Keratinocyte (primary cell): ENCODE measurements at regions not wholly inside any gene's neighbourhood (a gene's known extent, or its start where the extent isn't known, plus 50 kb on each side); places are given as distances from the start of the nearest gene placed in this dataset.

Experiments
- DNase-seq: peaks from one replicate; pipeline ENCODE4 v3.0.0-alpha.2; 2011; ENCODE audit warnings: low read depth, missing footprints, low spot score
- FAIRE-seq: peaks from 2 replicates; lab custom pipeline; 2011; peaks lifted over from hg19 to GRCh38; lab: Jason Lieb, UNC
- H2AFZ ChIP-seq: 2 replicates; pipeline ENCODE4 v1.6.0; 2012; ENCODE audit warnings: low read length, control low read depth, inconsistent platforms; ENCODE audit not compliant: control insufficient read depth
- H3K27ac ChIP-seq: 2 replicates; pipeline ENCODE4 v1.5.1; 2011; ENCODE audit warnings: low read length; ENCODE audit not compliant: control insufficient read depth, insufficient read depth
- H3K27me3 ChIP-seq: 3 replicates; pipeline ENCODE4 v1.6.0; 2011; ENCODE audit warnings: low read length; ENCODE audit not compliant: control insufficient read depth, insufficient read depth; ENCODE audit errors: extremely low read depth
- H3K36me3 ChIP-seq, 2 experiments: 2 replicates in 1 of 2; 3 replicates in 1 of 2; pipeline ENCODE4 v1.5.1; 2011; ENCODE audit warnings: low read length in 2 of 2, mild to moderate bottlenecking in 1 of 2; ENCODE audit not compliant: control insufficient read depth in 2 of 2, insufficient read depth in 2 of 2; ENCODE audit errors: extremely low read depth in 1 of 2
- H3K4me1 ChIP-seq: 3 replicates; pipeline ENCODE4 v1.5.1; 2011; ENCODE audit warnings: low read length; ENCODE audit not compliant: control insufficient read depth, insufficient read depth; ENCODE audit errors: extremely low read depth
- H3K4me2 ChIP-seq: 3 replicates; pipeline ENCODE4 v1.6.0; 2011; ENCODE audit warnings: low read depth, low read length; ENCODE audit not compliant: control insufficient read depth, insufficient read depth; ENCODE audit errors: extremely low read depth
- H3K4me3 ChIP-seq, 3 experiments: fragments of 200-600 bp in 1 of 3; sonication (generic) in 1 of 3; 2 replicates in 2 of 3; 3 replicates in 1 of 3; pipeline ENCODE4 v1.5.1; 2011 to 2016; ENCODE audit warnings: low read length in 3 of 3, mild to moderate bottlenecking in 3 of 3, control low read depth in 2 of 3, inconsistent platforms in 1 of 3, low read depth in 1 of 3, mixed read lengths in 1 of 3, mixed run types in 1 of 3, moderate library complexity in 1 of 3; ENCODE audit not compliant: control insufficient read depth in 2 of 3, insufficient read depth in 2 of 3; ENCODE audit errors: extremely low read depth in 1 of 3
- H3K79me2 ChIP-seq: 2 replicates; pipeline ENCODE4 v1.6.0; 2012; ENCODE audit warnings: low read length; ENCODE audit not compliant: control insufficient read depth, insufficient read depth
- H3K9ac ChIP-seq: 3 replicates; pipeline ENCODE4 v1.6.0; 2011; ENCODE audit warnings: low read length; ENCODE audit not compliant: control insufficient read depth, insufficient read depth; ENCODE audit errors: extremely low read depth
- H3K9me1 ChIP-seq: 3 replicates; pipeline ENCODE4 v1.6.0; 2011; ENCODE audit warnings: low read length; ENCODE audit not compliant: control insufficient read depth, insufficient read depth; ENCODE audit errors: extremely low read depth
- H3K9me3 ChIP-seq: 2 replicates; pipeline ENCODE4 v1.5.1; 2012; ENCODE audit warnings: low read depth, low read length; ENCODE audit not compliant: control insufficient read depth
- H4K20me1 ChIP-seq: 3 replicates; pipeline ENCODE4 v1.6.0; 2011; ENCODE audit warnings: low read length; ENCODE audit not compliant: control insufficient read depth, insufficient read depth; ENCODE audit errors: extremely low read depth
- EZH2 ChIP-seq: IDR thresholded peaks from one replicate; pipeline ENCODE4 v1.6.1; 2012; ENCODE audit warnings: inconsistent platforms, mild to moderate bottlenecking, low read length, moderate library complexity
- dilution Hi-C: fragments of 300-500 bp; cut with MboI; formaldehyde crosslinking; loops from one replicate; pipeline ENCODE4 v1.7.0; 2020; ENCODE audit warnings: low sequenced_read_pairs; ENCODE audit not compliant: extremely low pct_ligation_motif_present
- TF ChIP-seq, protein P1 (sequence below), 3 experiments: IDR thresholded peaks in 1 of 3; conservative IDR thresholded peaks in 1 of 3; optimal IDR thresholded peaks in 1 of 3; 2 replicates in 2 of 3; 3 replicates in 1 of 3; pipeline versions ENCODE3 to v1.5.1; 2011; ENCODE audit warnings: low read length in 3 of 3, mild to moderate bottlenecking in 3 of 3, moderate library complexity in 2 of 3, control low read depth in 1 of 3, inconsistent platforms in 1 of 3; ENCODE audit not compliant: insufficient read depth in 2 of 3; ENCODE audit errors: extremely low read depth in 1 of 3

DNA sequence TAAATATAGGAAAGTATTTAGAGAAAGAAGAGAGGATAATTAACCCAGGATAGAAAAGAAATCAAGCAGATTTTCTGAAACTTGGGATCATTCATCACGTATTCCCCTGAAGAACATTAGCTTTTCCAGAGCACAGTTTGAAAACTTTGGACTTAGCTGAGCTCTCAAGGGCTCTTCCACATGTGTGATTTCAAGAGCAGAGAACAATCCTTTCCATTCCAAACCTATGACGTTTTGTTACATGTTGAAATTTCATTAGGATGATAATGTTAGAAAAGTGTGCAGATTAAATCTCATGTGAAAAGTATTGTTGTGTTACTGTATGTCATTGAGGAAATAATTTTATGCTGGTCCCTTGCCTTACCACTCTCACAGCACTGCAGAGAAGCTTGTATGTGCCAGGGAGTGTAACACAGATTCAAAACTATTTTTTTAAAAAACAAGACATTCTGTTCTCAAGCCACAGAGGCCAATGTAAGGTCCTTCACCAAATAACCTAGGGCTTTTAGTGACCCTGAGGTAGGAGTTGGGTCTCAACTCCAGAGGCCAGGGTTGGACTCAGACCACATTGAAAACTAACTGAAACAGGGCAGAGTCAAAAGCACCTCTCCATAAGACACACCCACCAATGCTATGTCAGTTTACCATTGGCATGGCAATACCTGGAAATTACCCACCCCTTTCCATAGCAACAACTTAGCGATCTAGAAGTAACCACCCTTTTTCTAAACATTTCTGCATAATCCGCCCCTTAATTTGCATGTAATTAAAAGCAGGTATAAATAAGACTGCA, 141.3 kb downstream of the ANXA5 start:
- dilution Hi-C loops = no loop called here
- Histone ChIP-seq H3K9ac (no peak overlapping the region), H2AFZ (no peak overlapping the region), H3K9me3 (no peaks in the 10 kb centered on the region), H3K27me3 (no peaks in the 10 kb centered on the region), H4K20me1 (no peaks in the 10 kb centered on the region), H3K27ac (no peak overlapping the region), H3K4me3 (no peak overlapping the region), H3K4me2 (no peak overlapping the region), H3K36me3 (no peaks in the 10 kb centered on the region), H3K9me1 (no peaks in the 10 kb centered on the region), H3K79me2 (no peaks in the 10 kb centered on the region), H3K4me1 (no peaks in the 10 kb centered on the region)
- TF ChIP-seq, protein P1, sequence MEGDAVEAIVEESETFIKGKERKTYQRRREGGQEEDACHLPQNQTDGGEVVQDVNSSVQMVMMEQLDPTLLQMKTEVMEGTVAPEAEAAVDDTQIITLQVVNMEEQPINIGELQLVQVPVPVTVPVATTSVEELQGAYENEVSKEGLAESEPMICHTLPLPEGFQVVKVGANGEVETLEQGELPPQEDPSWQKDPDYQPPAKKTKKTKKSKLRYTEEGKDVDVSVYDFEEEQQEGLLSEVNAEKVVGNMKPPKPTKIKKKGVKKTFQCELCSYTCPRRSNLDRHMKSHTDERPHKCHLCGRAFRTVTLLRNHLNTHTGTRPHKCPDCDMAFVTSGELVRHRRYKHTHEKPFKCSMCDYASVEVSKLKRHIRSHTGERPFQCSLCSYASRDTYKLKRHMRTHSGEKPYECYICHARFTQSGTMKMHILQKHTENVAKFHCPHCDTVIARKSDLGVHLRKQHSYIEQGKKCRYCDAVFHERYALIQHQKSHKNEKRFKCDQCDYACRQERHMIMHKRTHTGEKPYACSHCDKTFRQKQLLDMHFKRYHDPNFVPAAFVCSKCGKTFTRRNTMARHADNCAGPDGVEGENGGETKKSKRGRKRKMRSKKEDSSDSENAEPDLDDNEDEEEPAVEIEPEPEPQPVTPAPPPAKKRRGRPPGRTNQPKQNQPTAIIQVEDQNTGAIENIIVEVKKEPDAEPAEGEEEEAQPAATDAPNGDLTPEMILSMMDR (optimal IDR thresholded peaks at IDR 0.05 in 1 of 3, IDR thresholded peaks at IDR 0.05 in 1 of 3, conservative IDR thresholded peaks at IDR 0.05 in 1 of 3; ENCODE audit: extremely low read depth in 1 of 3, insufficient read depth in 2 of 3, low read length in 3 of 3) = no peak
- TF ChIP-seq EZH2 = no peak
- FAIRE-seq (no peak), DNase-seq (no peak)

DNA sequence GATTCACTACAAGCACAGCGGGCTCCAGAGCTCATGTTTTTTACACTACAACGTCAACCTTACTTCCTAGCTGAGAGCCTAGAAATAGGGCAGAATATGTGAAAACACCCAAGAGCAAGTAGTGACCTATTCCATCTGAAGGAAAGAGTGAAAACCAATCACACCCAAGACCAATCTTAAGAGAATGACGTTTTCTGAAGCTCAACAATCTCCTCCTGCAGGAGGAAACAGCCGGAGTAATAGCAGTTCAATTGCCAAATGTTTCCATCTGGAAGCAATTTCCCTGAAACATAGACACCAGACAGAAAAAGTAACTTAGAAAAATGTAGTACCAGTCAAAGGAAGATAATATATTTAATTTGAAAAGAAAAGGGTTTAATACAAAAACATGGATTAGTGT, 142.4 kb downstream of the ANXA5 start:
- no peak for FAIRE-seq
- H3K79me2 ChIP-seq = no peaks in the 10 kb centered on the region
- no peak overlapping the region for H3K9ac ChIP-seq
- H3K36me3 ChIP-seq = no peaks in the 10 kb centered on the region
- no peaks in the 10 kb centered on the region for H3K9me1 ChIP-seq
- dilution Hi-C loops = no loop called here
- TF ChIP-seq, protein P1 (optimal IDR thresholded peaks at IDR 0.05 in 1 of 3, IDR thresholded peaks at IDR 0.05 in 1 of 3, conservative IDR thresholded peaks at IDR 0.05 in 1 of 3; ENCODE audit: extremely low read depth in 1 of 3, insufficient read depth in 2 of 3, low read length in 3 of 3) = no peak
- TF ChIP-seq EZH2 = no peak
- no peaks in the 10 kb centered on the region for H3K9me3 ChIP-seq
- H4K20me1 ChIP-seq = no peaks in the 10 kb centered on the region
- H3K4me2 ChIP-seq = no peak overlapping the region
- H3K4me3 ChIP-seq = no peak overlapping the region
- no peak for DNase-seq
- H2AFZ ChIP-seq = no peak overlapping the region
- no peak overlapping the region for H3K27ac ChIP-seq
- H3K27me3 ChIP-seq = no peaks in the 10 kb centered on the region
- no peaks in the 10 kb centered on the region for H3K4me1 ChIP-seq
